Endodermal cell (in vitro differentiated cells): ENCODE measurements at regions not wholly inside any gene's neighbourhood (a gene's known extent, or its start where the extent isn't known, plus 50 kb on each side); places are given as distances from the start of the nearest gene placed in this dataset.
"Not testable (repeated sequence)": the region's sequence is repeated elsewhere in the genome, so short reads cannot be mapped to it uniquely, and the experiment has no call there.

Experiments
- DNase-seq: peaks from one replicate; pipeline ENCODE4 v3.0.0-alpha.2; 2017
- H3K27ac ChIP-seq: 2 replicates; pipeline ENCODE4 v1.5.1; 2013; ENCODE audit warnings: mild to moderate bottlenecking, low read depth, low read length, moderate library complexity
- H3K27me3 ChIP-seq: 2 replicates; pipeline ENCODE4 v1.6.1; 2013; ENCODE audit warnings: mild to moderate bottlenecking, low read length, moderate library complexity; ENCODE audit not compliant: insufficient read depth, control insufficient read depth, poor library complexity, severe bottlenecking
- H3K36me3 ChIP-seq: 2 replicates; pipeline ENCODE4 v1.7.0; 2013; ENCODE audit warnings: mild to moderate bottlenecking, low read length, moderate library complexity; ENCODE audit not compliant: control insufficient read depth, insufficient read depth
- H3K4me1 ChIP-seq: one replicate; pipeline ENCODE4 v1.7.0; 2013; ENCODE audit warnings: low read length; ENCODE audit not compliant: control insufficient read depth, insufficient read depth
- H3K4me3 ChIP-seq: 2 replicates; pipeline ENCODE4 v1.5.1; 2013; ENCODE audit warnings: mild to moderate bottlenecking, low read length, moderate library complexity
- H3K9ac ChIP-seq: 2 replicates; pipeline ENCODE4 v1.6.1; 2013; ENCODE audit warnings: mild to moderate bottlenecking, low read length, moderate library complexity; ENCODE audit not compliant: poor library complexity, severe bottlenecking; ENCODE audit errors: extremely low read depth
- H3K9me3 ChIP-seq: 2 replicates; pipeline ENCODE4 v1.6.1; 2013; ENCODE audit warnings: mild to moderate bottlenecking, low read length, moderate library complexity; ENCODE audit not compliant: control insufficient read depth
- H3K27ac Mint-ChIP-seq: 2 replicates; pipeline ENCODE4 v1.8.0; 2020; ENCODE audit warnings: mixed read lengths
- H3K27me3 Mint-ChIP-seq: 2 replicates; pipeline ENCODE4 v1.8.0; 2021; ENCODE audit warnings: mild to moderate bottlenecking, mixed read lengths; ENCODE audit not compliant: insufficient read depth
- H3K36me3 Mint-ChIP-seq: 2 replicates; pipeline ENCODE4 v1.8.0; 2020; ENCODE audit warnings: low read depth, mixed read lengths
- H3K4me1 Mint-ChIP-seq: 2 replicates; pipeline ENCODE4 v1.8.0; 2020; ENCODE audit warnings: mixed read lengths
- H3K4me3 Mint-ChIP-seq: 2 replicates; pipeline ENCODE4 v1.8.0; 2020; ENCODE audit warnings: mild to moderate bottlenecking, moderate library complexity, mixed read lengths
- H3K9me3 Mint-ChIP-seq: 2 replicates; pipeline ENCODE4 v1.8.0; 2020; ENCODE audit warnings: mild to moderate bottlenecking, mixed read lengths
- CTCF ChIP-seq: fragments of 200-600 bp; sonication (generic); conservative IDR thresholded peaks from 2 replicates; pipeline ENCODE4 v1.5.0; 2021; ENCODE audit warnings: antibody characterized with exemption, mild to moderate bottlenecking
- WGBS, 2 experiments: methylation state at CpG; one replicate each; pipeline versions ENCODE4 v1.1.5 to v1.1.7; 2013; ENCODE audit warnings: missing lambda C conversion rate in 2 of 2, mixed read lengths in 1 of 2; ENCODE audit not compliant: insufficient coverage in 1 of 2, insufficient read length in 1 of 2; 5-methylcytosine and 5-hydroxymethylcytosine counted together

DNA sequence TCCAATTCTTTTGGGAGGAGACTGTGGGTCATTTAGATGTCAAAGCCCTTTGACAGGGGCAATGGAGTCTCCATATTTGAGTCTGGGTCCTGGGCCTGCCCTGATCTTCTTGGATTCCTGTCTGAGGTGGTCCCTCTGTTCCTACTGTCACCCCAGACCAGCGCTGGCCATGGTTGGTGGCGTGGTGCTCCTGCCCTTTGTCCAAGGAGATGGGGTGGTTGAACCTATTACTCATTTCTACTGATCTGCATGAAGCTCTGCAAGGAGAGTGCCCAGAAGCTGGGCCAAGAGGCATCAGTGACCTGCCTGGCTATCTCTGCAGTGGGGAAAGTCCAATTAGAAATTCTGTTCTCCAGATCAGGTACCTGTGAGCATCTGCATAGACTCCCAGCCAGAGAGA lies 355.6 kb upstream of the NUPR2 start:
- Histone ChIP-seq H3K9me3 (peaks cover 83% of the 10 kb centered on the region), H3K9ac (no peak overlapping the region), H3K27ac (no peak overlapping the region), H3K4me3 (no peak overlapping the region), H3K36me3 (no peaks in the 10 kb centered on the region), H3K27me3 (no peaks in the 10 kb centered on the region), H3K4me1 (no peaks in the 10 kb centered on the region)
- Mint-ChIP-seq H3K4me3 (no peak overlapping the region), H3K9me3 (peaks cover 96% of the 10 kb centered on the region), H3K27ac (no peak overlapping the region), H3K36me3 (no peaks in the 10 kb centered on the region), H3K4me1 (no peaks in the 10 kb centered on the region), H3K27me3 (no peaks in the 10 kb centered on the region)
- DNase-seq = no peak
- WGBS, 2 experiments = 51% methylated on average over 2 of the region's 2 CpGs; no CpG with 5 or more reads in 1 of the 2 experiments
- no peak for TF ChIP-seq CTCF

DNA sequence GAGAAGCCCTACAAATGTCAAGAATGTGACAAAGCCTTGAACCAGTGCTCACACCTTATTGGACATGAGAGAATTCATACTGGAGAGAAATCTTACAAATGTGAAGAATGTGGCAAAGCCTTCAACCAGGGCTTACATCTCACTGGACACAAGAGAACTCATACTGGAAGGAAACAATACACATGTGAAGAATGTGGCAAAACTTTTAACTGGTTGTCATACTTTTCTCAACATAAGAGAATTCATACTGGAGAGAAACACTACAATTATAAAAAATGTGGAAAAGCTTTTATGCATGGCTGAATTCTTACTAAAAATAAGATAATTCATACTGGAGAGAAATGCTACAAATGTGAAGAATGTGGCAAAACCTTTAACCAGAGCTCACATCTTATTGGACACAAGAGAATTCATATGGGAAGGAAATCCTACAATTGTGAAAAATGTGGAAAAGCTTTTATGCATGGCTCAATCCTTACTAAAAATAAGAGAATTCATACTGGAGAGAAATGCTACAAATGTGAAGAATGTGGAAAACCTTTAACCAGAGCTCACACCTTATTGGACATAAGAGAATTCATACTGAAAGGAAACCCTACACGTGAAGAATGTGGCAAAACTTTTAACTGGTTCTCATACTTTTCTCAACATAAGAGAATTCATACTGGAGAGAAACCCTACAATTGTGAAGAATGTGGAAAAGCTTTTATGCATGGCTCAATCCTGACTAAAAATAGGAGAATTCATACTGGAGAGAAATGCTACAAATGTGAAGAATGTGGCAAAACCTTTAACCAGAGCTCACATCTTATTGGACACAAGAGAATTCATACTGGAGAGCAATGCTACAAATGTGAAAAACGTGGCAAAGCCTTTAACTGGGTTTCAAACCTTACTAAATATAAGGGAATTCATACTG lies 350.6 kb upstream of the NUPR2 start:
- peaks cover 94% of the 10 kb centered on the region for H3K9me3 Mint-ChIP-seq
- H3K27ac Mint-ChIP-seq, H3K36me3 Mint-ChIP-seq, H3K4me1 Mint-ChIP-seq, H3K27ac ChIP-seq, H3K36me3 ChIP-seq, H3K27me3 Mint-ChIP-seq, DNase-seq, H3K4me1 ChIP-seq, H3K9ac ChIP-seq, H3K4me3 Mint-ChIP-seq, H3K27me3 ChIP-seq: not testable (repeated sequence)
- peak overlapping the region; percentile 53 for H3K4me3 ChIP-seq
- 36% methylated on average over 2 of the region's 2 CpGs; no CpG with 5 or more reads in 1 of the 2 experiments for WGBS, 2 experiments
- H3K9me3 ChIP-seq = peaks cover 100% of the 10 kb centered on the region

GRCh38 chr7:56449762-56450161 lies 333.5 kb upstream of the NUPR2 start:
- H3K27ac ChIP-seq = no peak overlapping the region
- Mint-ChIP-seq H3K27ac (no peak overlapping the region), H3K9me3 (peaks cover 80% of the 10 kb centered on the region), H3K27me3 (no peaks in the 10 kb centered on the region), H3K4me1 (no peaks in the 10 kb centered on the region), H3K4me3 (no peak overlapping the region), H3K36me3 (no peaks in the 10 kb centered on the region)
- H3K4me3 ChIP-seq = no peak overlapping the region
- no peak for TF ChIP-seq CTCF
- no peak overlapping the region for H3K9ac ChIP-seq
- H3K4me1 ChIP-seq = no peaks in the 10 kb centered on the region
- no peak for DNase-seq
- H3K27me3 ChIP-seq = no peaks in the 10 kb centered on the region
- H3K9me3 ChIP-seq = peaks cover 52% of the 10 kb centered on the region
- no peaks in the 10 kb centered on the region for H3K36me3 ChIP-seq
